HFFc6 (cell line): ENCODE measurements at regions not wholly inside any gene's neighbourhood (a gene's known extent, or its start where the extent isn't known, plus 50 kb on each side); places are given as distances from the start of the nearest gene placed in this dataset.
A peak's percentile ranks its signal among the peaks of the same experiment; 100 is the strongest.

Experiments used
- DNase-seq: peaks from one replicate; pipeline ENCODE4 v3.0.0-alpha.2; 2018
- H3K27ac Mint-ChIP-seq: 2 replicates; pipeline ENCODE4 v1.8.0; 2020; ENCODE audit warnings: mild to moderate bottlenecking, mixed read lengths
- H3K27me3 Mint-ChIP-seq: 2 replicates; pipeline ENCODE4 v1.8.0; 2021; ENCODE audit warnings: mild to moderate bottlenecking, moderate library complexity, mixed read lengths; ENCODE audit not compliant: insufficient read depth
- H3K36me3 Mint-ChIP-seq: 2 replicates; pipeline ENCODE4 v1.8.0; 2021; ENCODE audit warnings: low read depth, mixed read lengths
- H3K4me1 Mint-ChIP-seq: 2 replicates; pipeline ENCODE4 v1.8.0; 2020; ENCODE audit warnings: low read depth, mixed read lengths
- H3K4me3 Mint-ChIP-seq: 2 replicates; pipeline ENCODE4 v1.8.0; 2020; ENCODE audit warnings: mild to moderate bottlenecking, moderate library complexity, mixed read lengths
- H3K9me3 Mint-ChIP-seq: 2 replicates; pipeline ENCODE4 v1.8.0; 2020; ENCODE audit warnings: mild to moderate bottlenecking, mixed read lengths
- CTCF ChIP-seq: fragments of 200-600 bp; sonication (generic); IDR thresholded peaks from 2 replicates; pipeline ENCODE4 v1.5.0; 2021; ENCODE audit warnings: antibody characterized with exemption, mild to moderate bottlenecking

- 0 out of 2 replicates have a peak, but pooled peaks cover 3% of the 10 kb centered on the region for H3K36me3 Mint-ChIP-seq
- 0 out of 2 replicates have a peak, but pooled peaks cover 3% of the 10 kb centered on the region for H3K9me3 Mint-ChIP-seq
- H3K4me3 Mint-ChIP-seq = peak overlapping the region; percentile 72
- H3K27me3 Mint-ChIP-seq = no peaks in the 10 kb centered on the region
- peaks cover 27% of the 10 kb centered on the region for H3K4me1 Mint-ChIP-seq
- peak; percentile 9 for DNase-seq
- peak overlapping the region; percentile 66 for H3K27ac Mint-ChIP-seq
- no peak for TF ChIP-seq CTCF
Observed at GRCh38 chr18:56067214-56067894, 479.4 kb upstream of the TCF4 start.

GRCh38 chr18:56066524-56067213 lies 478.7 kb upstream of the TCF4 start:
- Mint-ChIP-seq H3K9me3 (no peaks in the 10 kb centered on the region), H3K4me1 (peaks cover 27% of the 10 kb centered on the region), H3K27me3 (no peaks in the 10 kb centered on the region), H3K27ac (peak overlapping the region; percentile 66), H3K4me3 (peak overlapping the region; percentile 72), H3K36me3 (no peaks in the 10 kb centered on the region)
- DNase-seq = no peak
- no peak for TF ChIP-seq CTCF

- H3K27ac Mint-ChIP-seq = no peak overlapping the region
- no peak for DNase-seq
- H3K36me3 Mint-ChIP-seq = no peaks in the 10 kb centered on the region
- no peaks in the 10 kb centered on the region for H3K27me3 Mint-ChIP-seq
- no peaks in the 10 kb centered on the region for H3K9me3 Mint-ChIP-seq
- no peak overlapping the region for H3K4me3 Mint-ChIP-seq
- H3K4me1 Mint-ChIP-seq = peaks cover 27% of the 10 kb centered on the region
- no peak for TF ChIP-seq CTCF
Observed at GRCh38 chr18:56065086-56065485, 477.1 kb upstream of the TCF4 start.

GRCh38 chr18:56062931-56063330 lies 474.9 kb upstream of the TCF4 start:
- no peak overlapping the region for H3K27ac Mint-ChIP-seq
- no peaks in the 10 kb centered on the region for H3K27me3 Mint-ChIP-seq
- no peak for TF ChIP-seq CTCF
- no peaks in the 10 kb centered on the region for H3K36me3 Mint-ChIP-seq
- no peak for DNase-seq
- no peaks in the 10 kb centered on the region for H3K9me3 Mint-ChIP-seq
- peaks cover 14% of the 10 kb centered on the region for H3K4me1 Mint-ChIP-seq
- H3K4me3 Mint-ChIP-seq = no peak overlapping the region

GRCh38 chr18:56060967-56061541 lies 473.1 kb upstream of the TCF4 start:
- H3K27ac Mint-ChIP-seq = no peak overlapping the region
- no peaks in the 10 kb centered on the region for H3K9me3 Mint-ChIP-seq
- no peak for TF ChIP-seq CTCF
- H3K4me3 Mint-ChIP-seq = no peak overlapping the region
- DNase-seq = no peak
- no peaks in the 10 kb centered on the region for H3K27me3 Mint-ChIP-seq
- no peaks in the 10 kb centered on the region for H3K4me1 Mint-ChIP-seq
- no peaks in the 10 kb centered on the region for H3K36me3 Mint-ChIP-seq
